ENCODE measurements at regions not wholly inside any gene's neighbourhood (a gene's known extent, or its start where the extent isn't known, plus 50 kb on each side); places are given as distances from the start of the nearest gene placed in this dataset.

DNA sequence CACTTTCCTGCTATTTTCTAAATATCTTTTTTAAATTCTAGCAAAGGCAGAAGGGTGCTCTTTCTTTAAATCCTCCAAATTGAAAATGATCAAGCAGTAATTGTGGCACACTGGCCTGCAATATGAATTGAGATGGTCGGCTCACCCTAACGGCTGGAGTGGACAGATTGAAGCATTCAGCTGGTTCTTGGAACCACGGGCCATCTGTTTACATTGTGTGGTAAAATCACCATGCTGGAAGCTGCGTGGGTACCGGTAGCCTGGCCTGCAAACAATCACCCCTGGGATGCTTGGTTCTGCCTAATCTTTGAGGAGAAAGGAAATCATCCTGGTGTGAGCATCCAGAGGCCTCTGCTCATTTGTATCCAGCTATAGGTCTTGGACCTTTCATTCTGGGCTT is 289.3 kb downstream of the ZNF608 start:
- TF ChIP-seq, protein P1, sequence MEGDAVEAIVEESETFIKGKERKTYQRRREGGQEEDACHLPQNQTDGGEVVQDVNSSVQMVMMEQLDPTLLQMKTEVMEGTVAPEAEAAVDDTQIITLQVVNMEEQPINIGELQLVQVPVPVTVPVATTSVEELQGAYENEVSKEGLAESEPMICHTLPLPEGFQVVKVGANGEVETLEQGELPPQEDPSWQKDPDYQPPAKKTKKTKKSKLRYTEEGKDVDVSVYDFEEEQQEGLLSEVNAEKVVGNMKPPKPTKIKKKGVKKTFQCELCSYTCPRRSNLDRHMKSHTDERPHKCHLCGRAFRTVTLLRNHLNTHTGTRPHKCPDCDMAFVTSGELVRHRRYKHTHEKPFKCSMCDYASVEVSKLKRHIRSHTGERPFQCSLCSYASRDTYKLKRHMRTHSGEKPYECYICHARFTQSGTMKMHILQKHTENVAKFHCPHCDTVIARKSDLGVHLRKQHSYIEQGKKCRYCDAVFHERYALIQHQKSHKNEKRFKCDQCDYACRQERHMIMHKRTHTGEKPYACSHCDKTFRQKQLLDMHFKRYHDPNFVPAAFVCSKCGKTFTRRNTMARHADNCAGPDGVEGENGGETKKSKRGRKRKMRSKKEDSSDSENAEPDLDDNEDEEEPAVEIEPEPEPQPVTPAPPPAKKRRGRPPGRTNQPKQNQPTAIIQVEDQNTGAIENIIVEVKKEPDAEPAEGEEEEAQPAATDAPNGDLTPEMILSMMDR (IDR thresholded peaks at IDR 0.05 in 8 of 11, conservative IDR thresholded peaks at IDR 0.05 in 3 of 11) = no peak
- TF ChIP-seq POLR2A (IDR thresholded peaks at IDR 0.05) = no peak
- no peak for TF ChIP-seq POLR2AphosphoS5 (IDR thresholded peaks at IDR 0.05)

Data from spleen (tissue), 7 donors.